Right lobe of liver (tissue), 4 donors: ENCODE measurements at regions not wholly inside any gene's neighbourhood (a gene's known extent, or its start where the extent isn't known, plus 50 kb on each side); places are given as distances from the start of the nearest gene placed in this dataset.
A peak's percentile ranks its signal among the peaks of the same experiment; 100 is the strongest.

Experiments
- POLR2A ChIP-seq: fragments of 450-650 bp; IDR thresholded peaks from one replicate; pipeline ENCODE4 v1.6.1; 2017; ENCODE audit warnings: antibody characterized with exemption, mild to moderate bottlenecking
- TF ChIP-seq, protein P1 (sequence below), 4 donors: fragments of 200-600 bp in 3 of 4; fragments of 450-650 bp in 1 of 4; IDR thresholded peaks; one replicate each; pipeline versions ENCODE4 v1.5.1 to v1.8.0; 2016 to 2022; ENCODE audit warnings: antibody characterized with exemption in 4 of 4, mild to moderate bottlenecking in 2 of 4
- donor health status: DM: no; HTN: no; CAD: no.
- donor health status: DM: no; HTN: no; CAD: no.
- donor health status: DM: no; HTN: yes; CAD: no.

DNA sequence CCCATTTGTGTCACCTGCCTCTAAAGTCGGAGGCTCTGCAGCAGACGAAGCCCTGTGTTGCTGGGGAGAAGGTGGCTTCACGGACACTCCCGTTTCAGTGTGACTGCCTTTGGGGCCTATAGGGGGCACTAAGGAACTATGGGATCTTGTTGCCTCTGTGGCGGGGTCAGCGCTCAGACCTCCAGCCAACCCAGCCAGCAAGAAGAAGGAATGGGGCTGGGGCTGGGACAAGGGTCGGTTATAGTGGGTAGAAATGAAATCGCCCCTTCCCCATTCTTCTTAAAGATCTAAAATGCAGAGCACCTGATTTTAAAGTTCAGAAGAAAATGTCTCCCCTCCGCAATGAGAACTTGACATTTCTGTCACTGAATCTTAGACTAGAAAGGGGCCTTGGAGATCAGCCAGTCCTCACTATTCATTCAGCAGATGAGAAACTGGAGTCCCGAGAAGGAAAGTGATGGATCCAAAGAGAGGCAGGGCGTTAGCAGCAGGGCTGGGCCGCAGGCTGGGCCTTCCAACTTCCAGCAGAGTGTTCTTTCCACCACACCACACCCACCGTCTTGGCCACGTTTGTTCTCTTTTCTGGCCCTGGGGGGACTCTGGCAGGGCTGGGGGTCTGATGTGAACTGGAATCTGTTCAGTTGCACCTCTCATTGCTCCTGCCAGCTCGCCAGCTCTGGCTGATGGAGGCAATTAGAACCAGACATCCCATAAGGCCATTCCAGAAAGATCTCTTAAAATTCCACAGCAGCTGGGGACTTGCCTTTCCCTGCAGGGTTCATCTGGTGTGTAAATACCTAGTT, 195.4 kb downstream of the OPA1 start:
- TF ChIP-seq, protein P1, sequence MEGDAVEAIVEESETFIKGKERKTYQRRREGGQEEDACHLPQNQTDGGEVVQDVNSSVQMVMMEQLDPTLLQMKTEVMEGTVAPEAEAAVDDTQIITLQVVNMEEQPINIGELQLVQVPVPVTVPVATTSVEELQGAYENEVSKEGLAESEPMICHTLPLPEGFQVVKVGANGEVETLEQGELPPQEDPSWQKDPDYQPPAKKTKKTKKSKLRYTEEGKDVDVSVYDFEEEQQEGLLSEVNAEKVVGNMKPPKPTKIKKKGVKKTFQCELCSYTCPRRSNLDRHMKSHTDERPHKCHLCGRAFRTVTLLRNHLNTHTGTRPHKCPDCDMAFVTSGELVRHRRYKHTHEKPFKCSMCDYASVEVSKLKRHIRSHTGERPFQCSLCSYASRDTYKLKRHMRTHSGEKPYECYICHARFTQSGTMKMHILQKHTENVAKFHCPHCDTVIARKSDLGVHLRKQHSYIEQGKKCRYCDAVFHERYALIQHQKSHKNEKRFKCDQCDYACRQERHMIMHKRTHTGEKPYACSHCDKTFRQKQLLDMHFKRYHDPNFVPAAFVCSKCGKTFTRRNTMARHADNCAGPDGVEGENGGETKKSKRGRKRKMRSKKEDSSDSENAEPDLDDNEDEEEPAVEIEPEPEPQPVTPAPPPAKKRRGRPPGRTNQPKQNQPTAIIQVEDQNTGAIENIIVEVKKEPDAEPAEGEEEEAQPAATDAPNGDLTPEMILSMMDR (IDR thresholded peaks at IDR 0.05) = peak; percentile 75 to 83 (median 80)
- no peak for TF ChIP-seq POLR2A
